GM18858 (cell line): ENCODE measurements at regions not wholly inside any gene's neighbourhood (a gene's known extent, or its start where the extent isn't known, plus 50 kb on each side); places are given as distances from the start of the nearest gene placed in this dataset.
"Not testable (repeated sequence)": the region's sequence is repeated elsewhere in the genome, so short reads cannot be mapped to it uniquely, and the experiment has no call there.

Experiments
- ATAC-seq: cut with Tn5 transposase; IDR thresholded peaks from one replicate; pipeline ENCODE4 v1.9.1; 2021; ENCODE audit not compliant: unreplicated experiment

GRCh38 chr2:144670738-144671137 lies 150.8 kb upstream of the ZEB2 start:
- no peak for ATAC-seq

GRCh38 chr2:144670080-144670479 lies 150.2 kb upstream of the ZEB2 start:
- no peak for ATAC-seq

GRCh38 chr2:144669196-144669987 lies 149.5 kb upstream of the ZEB2 start:
- ATAC-seq = no peak

GRCh38 chr2:144668493-144669110 lies 148.7 kb upstream of the ZEB2 start:
- ATAC-seq = no peak

- no peak for ATAC-seq
Measured at GRCh38 chr2:144666032-144666431, 146.1 kb upstream of the ZEB2 start.

GRCh38 chr2:144663207-144663606 lies 143.3 kb upstream of the ZEB2 start:
- no peak for ATAC-seq

- ATAC-seq = no peak
Measured at GRCh38 chr2:144660518-144661316, 140.8 kb upstream of the ZEB2 start.

- ATAC-seq = no peak
Measured at GRCh38 chr2:144659731-144660275, 139.9 kb upstream of the ZEB2 start.

- no peak for ATAC-seq
Measured at GRCh38 chr2:144654523-144654922, 134.6 kb upstream of the ZEB2 start.

GRCh38 chr2:144650907-144651306 lies 131.0 kb upstream of the ZEB2 start:
- no peak for ATAC-seq

- ATAC-seq = no peak
Measured at GRCh38 chr2:144648837-144649465, 129.0 kb upstream of the ZEB2 start.

- ATAC-seq = no peak
Measured at GRCh38 chr2:144645083-144645778, 125.3 kb upstream of the ZEB2 start.

GRCh38 chr2:144644549-144644948 lies 124.6 kb upstream of the ZEB2 start:
- ATAC-seq = no peak

GRCh38 chr2:144643537-144644336 lies 123.8 kb upstream of the ZEB2 start:
- ATAC-seq = no peak

GRCh38 chr2:144642856-144643255 lies 122.9 kb upstream of the ZEB2 start:
- no peak for ATAC-seq

GRCh38 chr2:144642131-144642530 lies 122.2 kb upstream of the ZEB2 start:
- no peak for ATAC-seq

GRCh38 chr2:144638250-144638649 lies 118.3 kb upstream of the ZEB2 start:
- not testable (repeated sequence) for ATAC-seq

GRCh38 chr2:144636860-144637259 lies 116.9 kb upstream of the ZEB2 start:
- ATAC-seq = not testable (repeated sequence)

- no peak for ATAC-seq
Measured at GRCh38 chr2:144632809-144633208, 112.9 kb upstream of the ZEB2 start.

- no peak for ATAC-seq
Measured at GRCh38 chr2:144631636-144632035, 111.7 kb upstream of the ZEB2 start.
